ACC112 (cell line): ENCODE measurements at regions not wholly inside any gene's neighbourhood (a gene's known extent, or its start where the extent isn't known, plus 50 kb on each side); places are given as distances from the start of the nearest gene placed in this dataset.

Experiments used
- H2AFZ ChIP-seq: fragments of 200-600 bp; sonication (generic); one replicate; pipeline ENCODE4 v1.6.0; 2017; ENCODE audit warnings: antibody characterized with exemption, low read length; ENCODE audit not compliant: unreplicated experiment
- H3K27ac ChIP-seq: fragments of 200-600 bp; sonication (generic); 2 replicates; pipeline ENCODE4 v1.5.1; 2014; ENCODE audit warnings: low read depth, mild to moderate bottlenecking, antibody characterized with exemption, low read length, moderate library complexity
- H3K27me3 ChIP-seq: fragments of 200-600 bp; sonication (generic); 2 replicates; pipeline ENCODE4 v1.6.1; 2014; ENCODE audit warnings: mild to moderate bottlenecking, antibody characterized with exemption, low read length, moderate library complexity, mixed read lengths; ENCODE audit not compliant: insufficient read depth
- H3K36me3 ChIP-seq: fragments of 200-600 bp; sonication (generic); 2 replicates; pipeline ENCODE4 v1.6.1; 2016; ENCODE audit warnings: mild to moderate bottlenecking, antibody characterized with exemption, low read length, moderate library complexity, mixed read lengths; ENCODE audit not compliant: insufficient read depth
- H3K4me1 ChIP-seq: fragments of 200-600 bp; sonication (generic); one replicate; pipeline ENCODE4 v1.6.1; 2016; ENCODE audit warnings: low read length, mixed read lengths; ENCODE audit not compliant: insufficient read depth, unreplicated experiment, control insufficient read depth
- H3K4me3 ChIP-seq: fragments of 200-600 bp; sonication (generic); 2 replicates; pipeline ENCODE4 v1.5.1; 2014; ENCODE audit warnings: mild to moderate bottlenecking, low read depth, low read length
- H3K79me2 ChIP-seq: fragments of 200-600 bp; sonication (generic); one replicate; pipeline ENCODE4 v1.6.0; 2016; ENCODE audit warnings: low read length; ENCODE audit not compliant: control insufficient read depth, unreplicated experiment, insufficient read depth

GRCh38 chr12:132423251-132423819, 66.6 kb upstream of the FBRSL1 start:
- H3K79me2 ChIP-seq: no peaks in the 10 kb centered on the region
- H3K36me3 ChIP-seq: no peaks in the 10 kb centered on the region
- peaks cover 58% of the 10 kb centered on the region for H3K27me3 ChIP-seq
- no peaks in the 10 kb centered on the region for H3K4me1 ChIP-seq
- H3K27ac ChIP-seq: no peak overlapping the region
- H3K4me3 ChIP-seq: no peak overlapping the region
- no peak overlapping the region for H2AFZ ChIP-seq

GRCh38 chr12:132422381-132423043, 67.4 kb upstream of the FBRSL1 start:
- Histone ChIP-seq H3K27ac (no peak overlapping the region), H2AFZ (no peak overlapping the region), H3K4me3 (no peak overlapping the region), H3K27me3 (peaks cover 66% of the 10 kb centered on the region), H3K79me2 (no peaks in the 10 kb centered on the region), H3K36me3 (no peaks in the 10 kb centered on the region), H3K4me1 (no peaks in the 10 kb centered on the region)

GRCh38 chr12:132422040-132422380, 67.9 kb upstream of the FBRSL1 start:
- Histone ChIP-seq H3K27ac (no peak overlapping the region), H3K27me3 (peaks cover 66% of the 10 kb centered on the region), H2AFZ (no peak overlapping the region), H3K36me3 (no peaks in the 10 kb centered on the region), H3K4me1 (no peaks in the 10 kb centered on the region), H3K4me3 (no peak overlapping the region), H3K79me2 (no peaks in the 10 kb centered on the region)

GRCh38 chr12:132419631-132420246, 70.2 kb upstream of the FBRSL1 start:
- no peaks in the 10 kb centered on the region for H3K36me3 ChIP-seq
- H3K79me2 ChIP-seq: no peaks in the 10 kb centered on the region
- H3K27me3 ChIP-seq: peaks cover 61% of the 10 kb centered on the region
- no peak overlapping the region for H3K27ac ChIP-seq
- H3K4me3 ChIP-seq: no peak overlapping the region
- H2AFZ ChIP-seq: no peak overlapping the region
- no peaks in the 10 kb centered on the region for H3K4me1 ChIP-seq

- Histone ChIP-seq H3K4me1 (no peaks in the 10 kb centered on the region), H3K27ac (no peak overlapping the region), H2AFZ (no peak overlapping the region), H3K27me3 (peaks cover 48% of the 10 kb centered on the region), H3K36me3 (no peaks in the 10 kb centered on the region), H3K4me3 (no peak overlapping the region), H3K79me2 (no peaks in the 10 kb centered on the region)
These were observed 71.5 kb upstream of the FBRSL1 start for GRCh38 chr12:132418393-132418925.

- no peaks in the 10 kb centered on the region for H3K4me1 ChIP-seq
- no peak overlapping the region for H3K27ac ChIP-seq
- H2AFZ ChIP-seq: no peak overlapping the region
- peaks cover 41% of the 10 kb centered on the region for H3K27me3 ChIP-seq
- no peaks in the 10 kb centered on the region for H3K36me3 ChIP-seq
- no peaks in the 10 kb centered on the region for H3K79me2 ChIP-seq
- no peak overlapping the region for H3K4me3 ChIP-seq
These were observed 72.2 kb upstream of the FBRSL1 start for GRCh38 chr12:132417741-132418140.

GRCh38 chr12:132416827-132417226, 73.1 kb upstream of the FBRSL1 start:
- Histone ChIP-seq H3K27ac (no peak overlapping the region), H3K27me3 (peaks cover 37% of the 10 kb centered on the region), H3K4me3 (no peak overlapping the region), H3K79me2 (no peaks in the 10 kb centered on the region), H3K36me3 (no peaks in the 10 kb centered on the region), H2AFZ (no peak overlapping the region), H3K4me1 (no peaks in the 10 kb centered on the region)

GRCh38 chr12:132416121-132416673, 73.8 kb upstream of the FBRSL1 start:
- no peaks in the 10 kb centered on the region for H3K4me1 ChIP-seq
- H2AFZ ChIP-seq: no peak overlapping the region
- no peaks in the 10 kb centered on the region for H3K36me3 ChIP-seq
- H3K27ac ChIP-seq: no peak overlapping the region
- no peaks in the 10 kb centered on the region for H3K79me2 ChIP-seq
- no peak overlapping the region for H3K4me3 ChIP-seq
- peaks cover 32% of the 10 kb centered on the region for H3K27me3 ChIP-seq

GRCh38 chr12:132415327-132416120, 74.4 kb upstream of the FBRSL1 start:
- Histone ChIP-seq H3K4me1 (no peaks in the 10 kb centered on the region), H3K27ac (no peak overlapping the region), H3K4me3 (no peak overlapping the region), H2AFZ (no peak overlapping the region), H3K27me3 (peaks cover 27% of the 10 kb centered on the region), H3K36me3 (no peaks in the 10 kb centered on the region), H3K79me2 (no peaks in the 10 kb centered on the region)

- Histone ChIP-seq H2AFZ (no peak overlapping the region), H3K36me3 (no peaks in the 10 kb centered on the region), H3K4me3 (no peak overlapping the region), H3K27ac (no peak overlapping the region), H3K4me1 (no peaks in the 10 kb centered on the region), H3K79me2 (no peaks in the 10 kb centered on the region), H3K27me3 (peaks cover 20% of the 10 kb centered on the region)
These were observed 75.2 kb upstream of the FBRSL1 start for GRCh38 chr12:132414634-132415326.
